GM18867 (cell line): ENCODE measurements at regions not wholly inside any gene's neighbourhood (a gene's known extent, or its start where the extent isn't known, plus 50 kb on each side); places are given as distances from the start of the nearest gene placed in this dataset.
A peak's percentile ranks its signal among the peaks of the same experiment; 100 is the strongest.
"Not testable (repeated sequence)": the region's sequence is repeated elsewhere in the genome, so short reads cannot be mapped to it uniquely, and the experiment has no call there.

Source experiments
- ATAC-seq: cut with Tn5 transposase; IDR thresholded peaks from one replicate; pipeline ENCODE4 v1.9.1; 2021; ENCODE audit warnings: mild to moderate bottlenecking, moderate library complexity; ENCODE audit not compliant: unreplicated experiment

DNA sequence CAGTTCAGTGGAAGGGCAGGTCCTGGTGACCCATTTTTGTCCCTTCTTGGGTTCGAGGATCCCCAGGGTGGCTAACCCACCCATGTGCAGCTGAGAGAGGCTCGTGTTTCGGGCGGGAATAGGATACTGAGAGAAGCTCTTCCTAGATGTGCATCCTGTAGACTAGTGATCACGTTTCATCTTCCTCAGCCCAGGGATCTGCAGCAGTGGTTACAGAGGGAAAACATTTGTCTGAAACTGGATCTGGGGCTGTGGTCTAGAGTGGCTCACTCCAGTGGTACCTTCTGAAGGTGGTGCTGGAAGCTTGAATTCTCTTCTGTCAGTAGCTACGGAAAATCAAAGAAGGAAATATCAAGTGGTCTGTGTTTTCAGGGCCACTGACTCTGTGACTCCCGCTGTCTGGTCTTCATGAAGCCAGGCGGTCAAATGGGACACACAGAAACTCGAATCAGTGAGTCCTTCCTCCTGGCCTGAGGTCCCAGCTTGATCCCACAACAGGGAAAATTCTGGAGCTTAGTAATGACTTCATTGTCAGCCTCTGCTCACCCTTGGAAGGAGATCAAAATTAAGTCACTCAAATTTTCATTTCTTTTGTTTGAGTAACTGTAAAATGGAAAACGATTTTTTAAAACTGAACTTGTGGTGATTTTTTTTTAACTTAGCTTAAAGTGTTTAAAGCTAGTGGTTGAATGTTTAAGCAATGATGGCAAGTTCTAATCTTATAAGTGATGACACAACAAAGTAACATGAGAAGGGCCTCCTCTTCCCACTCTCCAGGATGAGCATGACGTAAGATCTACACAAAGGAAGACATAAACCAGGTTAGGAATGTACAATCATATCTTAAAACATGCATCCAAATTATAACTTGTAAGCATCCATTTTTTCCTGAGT, 469.3 kb upstream of the KLF6 start:
- ATAC-seq, result no peak

DNA sequence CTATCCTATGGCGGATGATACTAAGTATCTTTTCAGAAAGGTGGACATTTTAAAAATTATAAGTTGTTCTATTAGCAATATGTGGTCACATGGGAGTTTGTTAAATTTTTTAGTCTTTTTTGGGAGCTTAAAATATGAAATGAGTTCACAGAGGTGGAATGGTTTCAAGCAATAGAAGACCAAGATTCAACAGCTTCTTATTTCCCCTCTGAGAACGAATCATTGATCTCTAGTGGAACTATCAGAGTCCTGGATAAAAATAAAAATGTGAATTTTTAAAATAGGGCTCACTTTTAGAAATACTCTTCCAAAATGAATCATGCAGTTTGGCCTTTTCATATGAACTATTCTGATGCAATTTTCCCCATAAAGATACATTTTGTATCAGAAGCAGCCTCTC, 467.7 kb upstream of the KLF6 start:
- no peak for ATAC-seq

DNA sequence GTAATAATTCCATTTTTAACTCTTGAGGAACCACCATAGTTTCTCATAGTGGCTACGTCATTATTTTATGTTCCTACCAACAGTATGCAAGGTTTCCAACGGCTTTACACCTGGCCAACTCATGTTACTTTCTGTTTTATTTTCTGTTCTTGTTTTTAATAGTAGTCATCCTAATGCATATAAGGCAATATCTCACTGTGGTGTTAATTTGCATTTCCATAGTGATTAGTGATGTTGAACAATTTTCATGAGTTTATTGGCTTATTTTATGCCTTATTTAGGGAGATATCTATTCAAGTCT, 465.5 kb upstream of the KLF6 start:
- peak; percentile 93 for ATAC-seq

DNA sequence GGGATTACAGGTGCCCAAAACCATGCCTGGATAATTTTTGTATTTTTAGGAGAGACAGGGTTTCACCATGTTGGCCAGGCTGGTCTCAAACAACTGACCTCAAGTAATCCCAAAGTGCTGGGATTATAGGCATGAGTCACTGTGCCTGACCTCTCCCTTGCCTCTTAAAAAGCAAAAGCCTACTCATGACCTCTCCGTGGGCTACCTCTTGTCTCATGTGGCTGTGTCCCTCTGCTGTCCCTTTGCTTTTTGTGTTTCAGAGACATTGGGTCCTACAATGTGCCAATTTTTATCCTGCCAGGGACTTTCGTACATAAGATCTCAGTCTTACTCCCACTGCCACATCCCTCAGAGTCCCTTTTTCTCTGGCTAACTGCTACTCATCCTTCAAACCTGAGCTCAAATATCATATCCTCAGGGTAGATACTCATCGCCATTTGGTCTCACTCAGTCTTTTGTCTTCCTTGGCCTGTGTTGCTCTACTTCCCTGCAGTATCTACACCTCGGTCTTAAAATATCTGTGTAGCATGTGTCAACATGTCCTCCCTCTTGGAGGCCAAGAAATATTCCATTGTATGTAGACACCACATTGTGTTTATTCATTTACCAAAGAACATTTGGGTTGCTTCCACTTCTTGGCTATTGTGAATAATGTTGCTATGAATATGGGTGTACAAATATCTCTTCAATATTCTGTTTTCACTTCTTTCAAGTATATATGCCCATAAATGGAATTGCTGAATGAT, 465.0 kb upstream of the KLF6 start:
- ATAC-seq, result no peak

DNA sequence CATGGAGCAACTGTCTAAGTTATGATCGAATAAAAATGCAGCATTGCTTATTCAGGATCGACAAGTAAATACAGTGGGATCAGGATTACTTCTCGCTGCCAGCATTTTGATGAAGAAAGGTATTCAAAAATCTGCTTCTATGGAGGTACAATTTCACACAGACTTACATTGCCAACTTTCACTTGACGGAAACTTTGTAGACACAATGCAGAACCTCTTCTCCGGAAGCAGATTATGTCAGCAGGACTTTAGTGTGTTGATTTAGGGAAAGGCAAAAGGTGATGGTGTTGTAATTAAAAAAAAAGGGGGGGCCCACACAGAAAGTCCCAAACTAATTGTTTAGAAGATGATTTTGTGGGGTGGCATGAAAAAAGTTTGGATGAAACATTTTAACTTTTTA, 462.4 kb upstream of the KLF6 start:
- no peak for ATAC-seq

DNA sequence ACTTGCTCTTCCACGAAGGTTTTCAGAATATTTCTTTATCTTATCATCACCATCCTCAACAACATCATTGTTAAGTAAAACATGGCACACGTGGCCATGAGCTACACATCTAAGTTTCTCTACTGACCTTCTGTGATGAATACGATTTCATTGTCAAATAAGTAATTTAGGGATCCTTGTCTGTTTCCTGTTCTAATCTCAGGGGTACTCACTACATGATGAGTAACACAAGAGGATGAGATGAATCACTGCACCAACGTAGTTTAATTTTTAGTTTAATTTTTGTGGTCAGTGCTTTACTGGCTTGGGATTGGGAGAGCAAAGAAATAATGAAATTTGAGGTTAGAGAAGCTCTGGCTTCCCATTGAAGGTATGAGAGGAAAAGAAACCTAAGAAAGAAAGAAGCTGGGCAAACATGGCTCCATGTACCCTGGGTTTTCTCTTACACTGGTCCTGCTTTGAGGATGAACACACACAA, 461.9 kb upstream of the KLF6 start:
- ATAC-seq, result no peak

DNA sequence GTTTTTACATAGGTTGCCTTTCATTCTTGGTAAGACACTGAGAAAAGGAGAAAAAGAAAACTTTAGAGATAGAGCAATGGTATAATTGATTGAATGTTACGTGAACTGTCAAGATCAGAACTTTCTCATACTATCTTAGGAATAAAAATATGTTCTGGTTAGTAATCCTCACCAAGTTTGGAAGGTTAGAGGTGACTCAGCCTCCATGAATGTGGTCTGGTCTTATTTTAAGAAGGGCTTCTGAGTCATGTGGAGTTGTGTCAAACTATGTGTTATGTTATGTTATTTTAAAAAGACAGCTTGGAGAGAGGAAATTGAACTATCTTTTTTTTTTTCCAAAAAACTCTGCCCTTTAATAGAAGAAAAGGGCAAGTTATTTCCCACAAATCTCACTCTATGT, 458.6 kb upstream of the KLF6 start:
- no peak for ATAC-seq

DNA sequence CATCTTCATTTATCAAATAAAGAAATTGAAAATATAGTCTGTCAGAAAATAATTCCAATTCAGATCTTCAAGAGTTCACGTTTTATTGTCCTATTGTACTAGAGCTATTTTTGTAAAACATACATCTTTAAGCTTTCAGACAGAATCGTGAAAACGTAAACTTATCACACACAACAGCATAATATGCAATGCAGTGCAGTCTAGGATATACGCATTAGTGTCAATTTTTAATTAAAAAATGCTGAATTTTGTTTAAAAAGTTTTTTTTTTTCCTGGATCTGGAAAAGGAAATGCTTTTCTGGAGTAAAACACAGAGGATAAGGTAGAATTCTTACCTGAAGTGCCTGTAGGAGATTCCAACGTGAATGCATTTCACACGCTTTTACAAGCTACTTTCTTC, 458.2 kb upstream of the KLF6 start:
- no peak for ATAC-seq

DNA sequence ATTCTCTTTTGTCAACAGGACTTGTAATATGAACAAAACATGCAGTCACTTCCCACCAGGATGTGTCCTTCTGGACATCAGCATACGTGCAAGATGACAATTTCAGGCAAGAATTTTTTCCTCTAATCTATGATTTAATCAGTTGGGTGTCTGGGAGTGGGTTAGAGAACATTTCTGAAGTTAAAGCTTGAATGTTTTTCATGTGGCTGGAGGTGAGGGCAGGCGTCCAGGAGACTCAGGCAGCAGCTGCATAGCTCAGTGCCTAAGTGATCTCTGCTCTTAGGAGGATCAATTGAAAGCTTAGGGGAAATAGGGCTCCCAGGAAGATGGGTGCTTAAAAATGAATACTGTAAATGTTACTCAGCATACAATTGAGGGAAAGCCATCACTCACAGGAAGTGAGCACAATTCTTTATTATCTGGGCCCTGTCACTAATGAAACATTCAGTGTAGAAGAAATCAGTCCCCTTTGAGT, 457.6 kb upstream of the KLF6 start:
- ATAC-seq, result no peak

DNA sequence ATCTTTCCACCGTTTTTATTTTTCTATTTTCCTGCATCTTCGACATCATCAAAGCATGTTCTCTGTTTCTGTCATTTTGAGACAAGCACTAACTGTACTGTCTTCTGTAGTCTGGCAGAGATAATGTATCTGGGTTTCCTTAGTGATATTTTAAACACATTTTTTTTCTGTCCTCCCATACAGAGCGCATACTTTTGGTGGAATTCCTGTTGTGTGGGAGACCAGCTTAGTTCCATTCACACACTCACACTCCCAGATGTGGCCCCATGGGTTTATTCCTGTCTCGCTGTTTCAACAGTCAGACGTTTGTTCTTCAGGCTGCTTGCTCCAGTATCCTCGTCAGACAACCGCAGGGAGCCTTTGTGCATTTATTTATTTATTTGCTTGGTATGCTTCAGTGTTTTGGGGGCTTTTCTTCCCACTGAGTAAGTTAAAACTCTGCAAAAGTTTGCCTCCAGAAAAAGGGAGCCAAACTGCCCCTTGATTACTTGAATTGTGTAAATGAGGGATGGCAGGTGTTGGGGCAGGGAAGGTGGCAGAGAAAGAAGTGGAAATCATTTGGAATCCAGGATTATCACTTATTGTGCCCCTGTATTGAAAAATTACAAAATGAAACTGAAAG, 456.8 kb upstream of the KLF6 start:
- ATAC-seq, result no peak

DNA sequence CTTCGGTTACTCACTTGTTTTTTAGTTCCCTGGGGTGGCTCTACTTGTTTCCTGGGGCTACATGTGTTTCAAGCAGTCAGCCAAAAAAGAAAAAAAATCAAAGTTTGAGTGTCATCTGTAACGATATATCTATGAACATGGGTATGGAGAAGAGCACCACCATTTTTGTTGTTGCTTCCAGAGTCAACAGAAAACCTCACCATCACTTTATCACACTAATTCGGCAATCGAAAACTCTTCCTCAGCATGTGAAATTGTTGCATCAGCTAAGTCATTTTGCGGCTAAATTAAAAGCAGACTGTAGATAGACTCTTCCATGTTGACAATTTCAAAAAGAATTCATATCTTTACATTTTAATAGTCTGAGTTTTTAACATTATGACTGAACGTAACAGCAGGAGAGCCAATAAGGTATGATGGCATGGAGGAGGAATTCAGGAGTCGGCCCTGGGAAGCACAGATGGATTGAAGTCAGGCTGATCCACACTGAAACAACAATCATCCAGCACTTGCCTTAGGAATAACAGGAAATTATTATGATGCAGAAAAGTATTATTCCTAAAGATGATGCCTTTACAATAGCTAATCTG, 455.7 kb upstream of the KLF6 start:
- ATAC-seq, result no peak

DNA sequence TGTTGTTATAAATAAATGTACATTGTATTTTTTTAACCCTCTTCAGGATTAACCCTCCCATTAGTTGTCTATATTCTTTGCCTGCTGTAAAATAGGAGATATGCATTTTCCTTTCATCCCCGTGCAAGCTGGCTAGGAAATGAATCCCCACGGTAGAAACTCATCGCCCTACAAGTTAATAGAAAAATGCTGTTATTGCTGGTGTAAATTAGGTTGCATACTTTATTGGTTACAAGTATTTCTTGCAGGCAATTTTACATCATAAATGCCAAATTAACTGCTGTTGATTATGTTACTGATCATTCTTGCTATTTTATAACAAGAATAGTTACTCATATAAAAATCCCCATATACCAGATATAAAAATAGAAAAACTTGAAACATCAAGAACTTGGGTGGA, 454.2 kb upstream of the KLF6 start:
- no peak for ATAC-seq

DNA sequence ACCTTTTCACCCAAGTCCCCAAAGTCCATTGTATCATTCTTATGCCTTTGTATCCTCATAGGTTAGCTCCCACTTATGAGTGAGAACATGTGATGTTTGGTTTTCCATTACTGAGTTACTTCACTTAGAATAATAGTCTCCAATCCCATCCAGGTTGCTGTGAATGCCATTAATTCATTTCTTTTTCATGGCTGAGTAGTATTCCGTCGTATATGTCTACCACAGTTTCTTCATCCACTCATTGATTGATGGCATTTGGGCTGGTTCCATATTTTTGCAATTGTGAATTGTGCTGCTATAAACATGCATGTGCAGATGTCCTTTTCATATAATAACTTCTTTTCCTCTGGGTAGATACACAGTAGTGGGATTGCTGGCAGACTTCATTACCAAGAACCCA, 451.9 kb upstream of the KLF6 start:
- ATAC-seq, result not testable (repeated sequence)

DNA sequence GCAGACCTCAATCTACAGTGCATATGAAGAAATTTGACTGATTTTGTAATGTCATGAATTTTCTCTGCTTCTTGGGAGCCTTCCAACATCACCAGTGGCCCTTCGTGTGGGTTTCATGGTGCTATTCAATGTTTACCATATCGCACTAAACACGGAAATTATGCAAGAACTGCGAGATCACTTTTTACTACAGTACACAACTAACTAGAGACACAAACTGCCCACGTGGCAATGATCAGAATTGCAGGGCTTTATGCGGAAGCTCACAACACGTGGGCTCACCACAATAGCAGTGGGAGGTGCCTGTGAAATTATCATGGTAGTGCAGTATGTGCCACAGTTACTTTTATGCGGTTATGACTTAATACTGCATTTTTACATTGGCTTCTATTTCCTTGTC, 449.7 kb upstream of the KLF6 start:
- no peak for ATAC-seq

DNA sequence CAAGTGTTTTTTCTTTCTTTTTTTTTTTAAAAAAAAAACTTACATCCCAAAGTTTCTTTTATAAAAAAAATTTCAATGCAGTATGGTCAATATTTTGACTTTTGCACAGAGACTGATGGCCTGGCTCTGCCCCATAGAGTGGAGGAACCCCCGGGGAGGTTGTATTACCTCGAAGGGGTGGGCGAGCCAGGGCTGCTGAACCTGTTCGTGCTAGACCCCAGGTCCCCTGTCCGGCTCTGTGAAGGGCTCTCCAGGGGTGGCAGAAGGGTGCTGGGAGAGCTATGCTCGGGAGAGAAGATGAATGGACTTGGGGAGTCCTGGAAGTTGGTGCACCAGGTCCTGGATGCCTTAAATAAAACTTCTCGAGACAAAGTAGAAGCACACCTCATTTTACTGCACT, 446.4 kb upstream of the KLF6 start:
- ATAC-seq, result no peak

DNA sequence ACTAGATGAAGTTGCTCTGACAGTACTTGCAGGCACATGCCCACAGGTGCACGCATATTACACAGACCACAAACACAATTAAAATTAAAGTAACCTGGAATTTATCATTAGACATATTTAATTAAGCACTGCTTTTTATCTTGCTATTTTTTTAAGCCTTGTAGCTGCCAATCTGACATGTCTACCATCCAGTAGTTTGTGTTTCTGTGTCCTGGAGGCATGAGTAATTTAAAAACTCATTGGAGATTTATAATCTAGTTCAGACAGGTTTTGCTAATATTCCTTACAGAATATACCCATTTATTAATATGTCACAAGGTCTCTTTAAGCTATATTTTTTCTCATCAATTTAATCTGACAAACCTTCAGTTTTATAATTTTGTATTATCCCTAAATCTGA, 445.0 kb upstream of the KLF6 start:
- no peak for ATAC-seq

DNA sequence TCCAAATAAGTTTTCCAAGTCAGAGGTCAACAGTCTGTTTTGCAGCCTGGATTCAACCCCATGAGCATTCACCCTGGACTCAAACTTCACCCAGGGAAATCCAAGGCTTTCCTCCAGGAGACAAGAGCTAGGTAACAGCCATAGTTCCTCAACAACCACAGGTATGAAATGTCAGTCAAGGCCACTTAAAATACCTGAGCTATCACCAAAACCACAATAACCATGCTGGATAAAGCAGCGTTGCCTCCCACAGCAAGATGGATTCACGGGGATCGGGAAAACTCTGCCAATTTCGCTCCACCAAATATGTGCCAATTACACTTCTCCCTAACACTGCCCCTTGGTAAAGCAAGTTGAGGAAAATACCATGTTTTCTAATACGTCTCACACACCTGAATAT, 444.1 kb upstream of the KLF6 start:
- no peak for ATAC-seq

DNA sequence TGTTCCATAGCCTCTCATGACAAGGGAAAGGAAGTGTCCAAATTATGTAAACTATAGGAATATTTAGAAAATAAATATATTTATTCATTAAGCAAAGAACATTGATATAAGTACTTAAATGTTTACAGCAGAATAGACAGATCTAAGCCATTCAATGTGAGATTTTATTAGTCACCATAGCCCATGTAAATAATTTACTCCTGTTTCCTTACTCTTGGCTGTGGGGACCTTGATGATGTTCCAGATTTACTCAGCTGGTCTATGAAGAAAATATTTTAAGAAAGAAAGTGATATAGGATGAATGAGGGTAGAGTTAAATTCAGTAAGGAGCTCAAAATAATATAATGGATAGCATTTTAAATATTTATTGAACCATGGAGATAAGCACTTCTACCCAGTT, 442.6 kb upstream of the KLF6 start:
- no peak for ATAC-seq

DNA sequence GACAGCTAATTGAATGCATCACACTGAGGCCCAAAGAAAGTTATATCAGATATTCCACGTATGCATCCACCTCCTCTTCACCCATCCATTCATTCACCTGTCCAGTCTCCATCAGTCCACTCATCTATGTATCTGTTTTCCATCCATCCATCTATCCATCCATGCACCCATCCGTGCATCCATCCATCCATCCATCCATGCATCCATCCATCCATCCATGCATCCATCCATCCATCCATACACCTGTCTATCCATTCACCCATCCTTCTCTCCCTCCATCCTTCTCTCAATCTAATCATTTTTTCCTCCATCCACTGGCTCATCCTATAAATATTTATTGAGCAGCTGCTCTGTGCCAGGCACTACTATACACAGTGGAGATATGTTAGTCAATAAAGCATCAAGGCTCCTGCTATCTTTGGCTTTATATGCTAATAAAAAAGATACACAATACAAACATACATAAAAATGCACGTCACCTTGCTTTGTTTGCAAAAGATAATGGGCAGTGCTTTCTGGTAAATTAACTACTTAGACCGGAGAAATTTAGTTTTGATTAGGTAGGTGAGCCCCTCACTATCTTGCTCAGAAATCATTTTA, 442.0 kb upstream of the KLF6 start:
- ATAC-seq, result no peak

DNA sequence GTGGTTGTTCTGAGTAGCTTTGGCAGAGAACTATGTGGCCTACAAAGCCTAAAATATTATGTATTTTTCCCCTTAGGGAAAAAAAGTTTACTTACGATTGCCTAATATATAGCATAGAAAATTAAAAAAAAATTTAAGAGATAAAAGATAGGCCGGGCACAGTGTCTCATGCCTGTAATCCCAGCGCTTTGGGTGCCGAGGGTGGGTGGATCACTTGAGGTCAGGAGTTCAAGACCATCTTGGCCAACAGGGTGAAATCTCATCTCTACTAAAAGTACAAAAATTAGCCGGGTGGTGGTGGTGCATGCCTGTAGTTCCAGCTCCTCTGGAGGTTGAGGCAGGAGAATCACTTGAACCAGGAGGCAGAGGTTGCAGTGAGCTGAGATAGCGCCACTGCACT, 439.2 kb upstream of the KLF6 start:
- ATAC-seq, result no peak

DNA sequence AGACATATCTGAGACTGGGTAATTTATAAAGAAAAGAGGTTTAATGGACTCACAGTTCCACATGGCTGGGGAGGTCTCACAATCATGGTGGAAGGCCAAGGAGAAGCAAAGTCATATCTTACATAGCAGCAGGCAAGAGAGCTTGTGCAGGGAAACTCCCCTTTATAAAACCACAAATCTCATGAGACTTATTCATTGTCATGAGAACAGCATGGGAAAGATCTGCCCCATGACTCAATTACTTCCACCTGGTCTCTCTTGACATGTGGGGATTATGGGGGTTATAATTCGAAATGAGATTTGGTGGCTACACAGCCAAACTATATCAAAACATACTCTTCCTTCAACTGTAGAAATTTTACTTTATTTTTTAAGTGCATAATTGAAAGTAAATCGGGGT, 436.3 kb upstream of the KLF6 start:
- ATAC-seq, result not testable (repeated sequence)
